Ectodermal cell (in vitro differentiated cells): ENCODE measurements at regions not wholly inside any gene's neighbourhood (a gene's known extent, or its start where the extent isn't known, plus 50 kb on each side); places are given as distances from the start of the nearest gene placed in this dataset.

Source experiments
- H3K27ac ChIP-seq: 2 replicates; pipeline ENCODE4 v1.7.0; 2013; ENCODE audit warnings: mild to moderate bottlenecking, low read depth, low read length; ENCODE audit not compliant: insufficient read depth, poor library complexity, severe bottlenecking
- H3K27me3 ChIP-seq: 2 replicates; pipeline ENCODE4 v1.7.0; 2013; ENCODE audit warnings: mild to moderate bottlenecking, low read length; ENCODE audit not compliant: insufficient read depth, control insufficient read depth, poor library complexity, severe bottlenecking
- H3K36me3 ChIP-seq: one replicate; pipeline ENCODE4 v1.7.0; 2013; ENCODE audit warnings: low read length; ENCODE audit not compliant: control insufficient read depth, insufficient read depth
- H3K4me1 ChIP-seq: one replicate; pipeline ENCODE4 v1.7.0; 2013; ENCODE audit warnings: low read length; ENCODE audit not compliant: control insufficient read depth, insufficient read depth
- H3K4me3 ChIP-seq: 2 replicates; pipeline ENCODE4 v1.7.0; 2013; ENCODE audit warnings: low read depth, low read length, control low read depth; ENCODE audit not compliant: insufficient read depth
- H3K9me3 ChIP-seq: 2 replicates; pipeline ENCODE4 v1.7.0; 2013; ENCODE audit warnings: mild to moderate bottlenecking, low read length, moderate library complexity; ENCODE audit not compliant: control insufficient read depth
- WGBS, 2 experiments: methylation state at CpG; one replicate each; pipeline ENCODE4 v1.1.7; 2013; ENCODE audit warnings: missing lambda C conversion rate in 2 of 2; 5-methylcytosine and 5-hydroxymethylcytosine counted together

DNA sequence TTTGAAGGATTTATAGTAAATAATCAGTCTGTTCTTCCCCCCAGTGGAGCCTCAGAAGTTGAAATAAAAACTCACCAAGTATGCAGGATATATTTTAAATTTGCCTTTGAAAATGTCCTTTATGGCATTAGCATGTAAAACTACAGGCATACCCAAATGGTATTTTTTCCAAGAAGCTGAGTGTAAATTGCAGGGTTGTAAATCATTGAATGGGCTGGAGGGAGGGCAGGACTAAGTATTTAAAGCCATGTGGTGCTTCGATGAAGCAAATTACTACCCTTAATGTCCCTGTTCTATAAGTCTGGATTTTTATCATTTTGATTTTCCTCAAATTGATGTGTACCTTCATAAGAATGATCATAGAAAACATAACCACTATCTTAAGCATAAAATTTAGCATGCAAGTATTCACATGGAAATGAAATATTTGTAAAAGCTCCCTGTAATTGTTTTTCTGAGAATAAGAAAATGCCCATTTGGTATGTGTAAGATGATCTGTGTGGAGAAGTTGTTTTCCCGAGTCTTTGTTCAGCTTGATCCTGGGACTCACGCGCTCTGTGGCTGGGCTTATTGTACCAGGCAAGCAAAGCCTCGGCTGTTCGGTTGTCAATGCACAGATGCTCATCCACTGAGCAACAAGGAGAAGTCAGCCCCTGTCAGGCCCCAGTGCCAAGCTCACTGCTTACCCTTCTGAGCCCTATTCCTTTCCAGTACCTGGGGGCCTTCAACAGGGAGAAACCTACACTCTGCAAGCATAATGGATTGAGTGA, 66.7 kb downstream of the CD164 start:
- Histone ChIP-seq H3K27me3 (no peaks in the 10 kb centered on the region), H3K4me1 (peaks cover 9% of the 10 kb centered on the region), H3K27ac (no peak overlapping the region), H3K9me3 (no peaks in the 10 kb centered on the region), H3K36me3 (no peaks in the 10 kb centered on the region), H3K4me3 (no peak overlapping the region)
- 86 to 89% methylated on average over 6 of the region's 6 CpGs for WGBS, 2 experiments

DNA sequence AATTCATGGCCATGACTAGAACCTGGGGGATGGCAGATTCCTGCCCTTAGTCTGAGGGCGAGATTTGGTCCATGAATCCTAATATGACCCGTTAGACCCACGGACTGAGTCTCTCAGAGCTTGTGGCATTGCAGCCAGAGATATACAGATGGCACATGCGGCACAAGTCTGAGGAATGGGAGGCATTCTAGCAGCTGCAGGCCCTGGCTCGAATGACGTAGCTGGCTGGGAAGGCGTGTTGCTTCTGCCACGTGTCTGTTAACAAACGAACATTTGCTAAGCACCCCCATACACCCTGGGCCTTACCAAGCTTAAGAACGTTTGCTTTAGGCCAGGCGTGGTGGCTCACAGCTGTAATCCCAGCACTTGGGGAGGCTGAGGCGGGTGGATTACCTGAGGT, 68.0 kb downstream of the CD164 start:
- Histone ChIP-seq H3K9me3 (no peaks in the 10 kb centered on the region), H3K4me1 (peaks cover 9% of the 10 kb centered on the region), H3K4me3 (no peak overlapping the region), H3K36me3 (no peaks in the 10 kb centered on the region), H3K27ac (no peak overlapping the region), H3K27me3 (no peaks in the 10 kb centered on the region)
- WGBS, 2 experiments: 87 to 90% methylated on average over 12 of the region's 12 CpGs

DNA sequence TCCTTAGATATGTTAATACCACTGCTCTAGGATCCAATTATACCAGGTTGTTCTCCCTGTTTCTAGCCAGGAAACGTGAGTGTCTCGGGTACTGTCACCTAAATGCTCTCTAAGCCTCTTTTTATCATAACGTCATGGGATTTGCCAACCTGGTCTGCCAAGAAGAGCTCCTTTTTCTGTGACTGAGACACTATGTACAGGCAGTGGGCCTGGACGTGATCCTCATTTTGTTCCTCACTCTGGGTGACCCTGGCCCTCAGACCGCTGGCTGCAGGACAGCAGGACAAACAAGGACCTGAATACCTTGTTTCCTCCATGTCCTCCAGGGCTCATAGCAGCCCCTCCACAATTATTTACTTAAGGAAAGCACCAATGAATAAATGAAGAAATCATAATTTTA, 69.1 kb downstream of the CD164 start:
- H3K9me3 ChIP-seq: no peaks in the 10 kb centered on the region
- WGBS, 2 experiments: 90 to 94% methylated on average over 5 of the region's 5 CpGs
- no peak overlapping the region for H3K4me3 ChIP-seq
- no peaks in the 10 kb centered on the region for H3K27me3 ChIP-seq
- no peak overlapping the region for H3K27ac ChIP-seq
- peaks cover 4% of the 10 kb centered on the region for H3K4me1 ChIP-seq
- H3K36me3 ChIP-seq: no peaks in the 10 kb centered on the region

DNA sequence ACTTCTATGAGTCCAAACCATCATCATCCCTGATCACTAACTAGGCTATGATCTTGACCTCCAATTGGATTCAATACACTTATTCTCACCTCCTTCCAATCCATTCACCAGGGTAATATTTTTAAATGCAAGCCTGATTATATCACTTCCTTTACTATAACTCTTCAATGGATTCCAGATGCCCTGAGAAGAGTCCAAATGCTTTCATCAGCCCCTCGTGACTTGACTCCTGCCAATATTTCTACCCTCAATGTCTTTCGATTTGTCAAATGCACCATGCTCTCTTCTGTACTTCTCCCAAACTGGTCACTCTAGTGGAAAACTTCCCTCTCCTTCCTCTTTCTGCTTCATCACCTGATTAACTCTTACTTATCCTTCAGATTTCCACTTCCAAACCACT, 70.8 kb downstream of the CD164 start:
- no peak overlapping the region for H3K4me3 ChIP-seq
- H3K27me3 ChIP-seq: no peaks in the 10 kb centered on the region
- H3K27ac ChIP-seq: no peak overlapping the region
- H3K36me3 ChIP-seq: no peaks in the 10 kb centered on the region
- 96 to 97% methylated on average over 2 of the region's 2 CpGs for WGBS, 2 experiments
- peaks cover 4% of the 10 kb centered on the region for H3K4me1 ChIP-seq
- no peaks in the 10 kb centered on the region for H3K9me3 ChIP-seq

DNA sequence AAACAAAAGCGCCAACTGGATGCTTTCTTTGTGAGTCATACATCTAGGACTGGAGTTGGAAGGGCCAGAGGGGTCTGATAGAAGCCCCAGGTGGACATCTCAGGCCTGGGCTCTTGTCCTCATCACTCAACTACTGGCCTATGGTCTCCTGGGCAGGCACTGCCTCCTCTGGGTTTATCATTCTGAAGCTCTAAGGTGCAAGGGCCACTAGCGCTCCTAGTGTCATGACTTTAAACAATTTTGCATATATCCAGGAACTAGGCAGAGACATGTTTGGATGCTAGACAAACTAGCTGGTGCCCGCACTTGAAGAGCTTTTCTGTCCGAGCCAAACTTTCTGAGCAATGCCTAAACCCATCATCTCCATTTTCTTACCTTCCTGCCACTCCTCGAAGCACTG, 72.3 kb downstream of the CD164 start:
- Histone ChIP-seq H3K4me3 (no peak overlapping the region), H3K27me3 (no peaks in the 10 kb centered on the region), H3K4me1 (no peaks in the 10 kb centered on the region), H3K9me3 (no peaks in the 10 kb centered on the region), H3K27ac (no peak overlapping the region), H3K36me3 (no peaks in the 10 kb centered on the region)
- WGBS, 2 experiments: 92% methylated on average over 5 of the region's 5 CpGs

GRCh38 chr6:109308018-109308492, 74.2 kb downstream of the CD164 start:
- Histone ChIP-seq H3K27ac (no peak overlapping the region), H3K4me1 (no peaks in the 10 kb centered on the region), H3K36me3 (no peaks in the 10 kb centered on the region), H3K4me3 (no peak overlapping the region), H3K27me3 (no peaks in the 10 kb centered on the region), H3K9me3 (no peaks in the 10 kb centered on the region)
- 93% methylated on average over 4 to 5 of the region's 5 CpGs for WGBS, 2 experiments

- Histone ChIP-seq H3K27me3 (no peaks in the 10 kb centered on the region), H3K27ac (no peak overlapping the region), H3K4me1 (no peaks in the 10 kb centered on the region), H3K4me3 (no peak overlapping the region), H3K36me3 (no peaks in the 10 kb centered on the region), H3K9me3 (no peaks in the 10 kb centered on the region)
- 95% methylated on average over 2 of the region's 2 CpGs for WGBS, 2 experiments
Measured at GRCh38 chr6:109306733-109307132, 75.5 kb downstream of the CD164 start.

DNA sequence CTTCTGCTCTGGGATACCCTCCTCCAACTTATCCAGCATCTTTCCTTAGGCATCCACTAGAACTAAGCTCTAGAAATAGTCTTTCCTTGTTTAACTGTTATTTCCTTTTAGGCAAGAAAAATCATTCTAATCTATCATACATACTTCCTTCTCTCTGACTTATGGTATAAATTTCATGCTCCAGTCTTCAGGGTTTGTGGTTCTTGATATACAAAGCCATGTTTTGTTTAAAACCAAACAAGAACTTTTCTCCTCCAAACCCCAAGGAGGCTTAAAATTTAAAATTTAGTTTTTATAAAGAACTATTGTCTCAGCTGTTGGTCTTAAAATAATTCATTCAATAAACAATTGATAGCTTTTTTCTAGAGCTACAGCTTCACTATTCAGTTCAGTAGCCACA, 77.2 kb downstream of the CD164 start:
- no peak overlapping the region for H3K4me3 ChIP-seq
- no peak overlapping the region for H3K27ac ChIP-seq
- no peaks in the 10 kb centered on the region for H3K9me3 ChIP-seq
- H3K36me3 ChIP-seq: no peaks in the 10 kb centered on the region
- no peaks in the 10 kb centered on the region for H3K27me3 ChIP-seq
- peaks cover 4% of the 10 kb centered on the region for H3K4me1 ChIP-seq

DNA sequence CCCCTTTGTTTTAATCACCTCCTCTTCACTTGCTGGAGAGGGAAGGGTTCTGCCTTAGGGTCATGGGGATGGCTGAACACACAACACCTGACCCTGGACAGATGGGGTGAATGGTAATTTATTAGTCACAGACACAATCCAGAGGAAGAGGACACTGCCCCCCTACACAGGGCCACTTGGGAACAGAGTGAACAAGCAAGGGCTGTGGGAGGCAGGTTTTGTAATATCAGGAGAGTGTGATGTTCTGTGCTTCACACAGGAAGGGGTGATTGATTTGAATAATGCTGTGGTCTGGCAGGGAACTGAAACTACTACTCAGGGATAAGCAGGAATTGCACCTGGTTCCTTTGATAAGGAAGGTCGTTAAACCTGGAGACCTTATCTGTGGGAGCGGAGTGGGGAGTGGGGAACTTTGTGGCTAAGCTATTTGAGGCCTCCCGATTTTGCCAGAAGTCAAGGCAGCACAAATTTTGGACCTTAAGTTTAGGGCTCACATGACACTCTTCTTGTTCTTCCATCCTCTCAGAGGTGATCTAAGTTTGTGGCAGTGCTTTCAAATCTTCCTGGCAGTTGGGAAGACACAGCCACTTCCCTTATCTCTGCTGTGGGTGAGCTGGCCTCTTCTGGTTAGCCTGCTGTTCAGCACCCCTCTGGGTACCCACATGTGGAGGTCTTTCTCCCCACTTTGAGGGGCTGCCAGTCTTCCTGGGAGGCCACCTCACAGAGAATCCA, 77.8 kb downstream of the CD164 start:
- WGBS, 2 experiments: 84 to 86% methylated on average over 3 of the region's 3 CpGs
- H3K27ac ChIP-seq: no peak overlapping the region
- H3K4me1 ChIP-seq: peaks cover 4% of the 10 kb centered on the region
- H3K36me3 ChIP-seq: no peaks in the 10 kb centered on the region
- H3K4me3 ChIP-seq: no peak overlapping the region
- H3K27me3 ChIP-seq: no peaks in the 10 kb centered on the region
- H3K9me3 ChIP-seq: no peaks in the 10 kb centered on the region

DNA sequence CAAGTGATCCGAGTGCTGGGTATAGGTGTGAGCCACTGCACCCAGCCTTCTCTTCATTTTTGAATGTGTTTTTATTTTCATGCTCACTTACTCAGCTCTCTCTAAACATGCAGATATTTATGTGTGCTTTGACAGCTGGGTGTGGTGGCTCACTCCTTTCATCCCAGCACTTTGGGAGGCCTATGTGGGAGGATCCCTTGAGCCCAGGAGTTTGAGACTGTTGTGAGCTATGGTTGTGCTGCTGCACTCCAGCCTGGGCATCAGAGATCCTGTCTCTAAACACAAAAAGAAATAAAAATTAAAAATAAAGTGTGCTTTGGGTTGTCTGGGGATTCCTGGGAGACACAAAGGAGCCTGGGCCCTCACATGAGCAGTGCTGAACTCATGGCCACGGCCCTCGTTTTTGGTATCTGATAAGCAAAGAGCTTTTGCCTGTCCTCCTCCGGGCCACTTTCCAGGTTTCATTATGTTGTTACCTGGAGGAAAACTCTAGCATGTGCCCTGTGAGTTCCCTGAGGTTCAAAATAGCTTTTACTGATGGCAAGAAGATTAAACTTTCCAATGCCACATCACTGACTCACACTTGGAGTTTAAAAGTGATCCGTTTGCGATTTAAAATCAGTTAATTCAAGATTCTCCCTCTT, 78.5 kb downstream of the CD164 start:
- H3K9me3 ChIP-seq: no peaks in the 10 kb centered on the region
- H3K36me3 ChIP-seq: no peaks in the 10 kb centered on the region
- H3K4me3 ChIP-seq: no peak overlapping the region
- WGBS, 2 experiments: 92 to 94% methylated on average over 6 of the region's 6 CpGs
- no peaks in the 10 kb centered on the region for H3K27me3 ChIP-seq
- H3K27ac ChIP-seq: no peak overlapping the region
- peaks cover 4% of the 10 kb centered on the region for H3K4me1 ChIP-seq
